ENCODE measurements at regions not wholly inside any gene's neighbourhood (a gene's known extent, or its start where the extent isn't known, plus 50 kb on each side); places are given as distances from the start of the nearest gene placed in this dataset.
A peak's percentile ranks its signal among the peaks of the same experiment; 100 is the strongest.

DNA sequence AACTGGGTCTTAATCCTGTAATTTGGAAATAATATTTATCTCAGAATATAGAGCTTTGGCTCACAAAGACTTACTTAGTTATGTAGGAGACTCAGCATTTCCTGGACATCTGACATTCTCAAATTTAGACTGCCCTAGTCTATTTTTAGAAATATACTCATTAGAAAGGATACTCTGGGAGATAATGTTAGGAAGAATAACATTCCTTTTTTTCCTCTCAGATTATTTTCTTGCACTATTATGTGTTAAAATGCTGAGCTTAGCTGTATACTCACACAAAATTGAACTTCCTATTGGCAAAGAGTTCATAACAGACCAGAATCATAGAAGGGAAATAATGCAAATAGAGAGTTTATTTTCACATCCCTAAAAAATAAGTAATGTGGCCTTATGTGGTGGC lies 1424.9 kb upstream of the PCDH7 start:
- no peak overlapping the region for H3K4me2 ChIP-seq (ENCODE audit: extremely low read depth, insufficient read depth, low read length)
- no peaks in the 10 kb centered on the region for H3K36me3 ChIP-seq (ENCODE audit: control insufficient read depth, insufficient read depth, low read length)
- no peaks in the 10 kb centered on the region for H3K79me2 ChIP-seq (ENCODE audit: control insufficient read depth, insufficient read depth, low read length)
- no peaks in the 10 kb centered on the region for H3K27me3 ChIP-seq (ENCODE audit: control insufficient read depth, insufficient read depth, low read length)
- H4K20me1 ChIP-seq (ENCODE audit: control insufficient read depth, extremely low read depth, insufficient read depth, low read length) = no peaks in the 10 kb centered on the region
- no peak overlapping the region for H3K27ac ChIP-seq (ENCODE audit: insufficient read depth, low read length)
- DNase-seq (ENCODE audit: low read depth in 2 of 2) = no peak
- TF ChIP-seq, protein P1, sequence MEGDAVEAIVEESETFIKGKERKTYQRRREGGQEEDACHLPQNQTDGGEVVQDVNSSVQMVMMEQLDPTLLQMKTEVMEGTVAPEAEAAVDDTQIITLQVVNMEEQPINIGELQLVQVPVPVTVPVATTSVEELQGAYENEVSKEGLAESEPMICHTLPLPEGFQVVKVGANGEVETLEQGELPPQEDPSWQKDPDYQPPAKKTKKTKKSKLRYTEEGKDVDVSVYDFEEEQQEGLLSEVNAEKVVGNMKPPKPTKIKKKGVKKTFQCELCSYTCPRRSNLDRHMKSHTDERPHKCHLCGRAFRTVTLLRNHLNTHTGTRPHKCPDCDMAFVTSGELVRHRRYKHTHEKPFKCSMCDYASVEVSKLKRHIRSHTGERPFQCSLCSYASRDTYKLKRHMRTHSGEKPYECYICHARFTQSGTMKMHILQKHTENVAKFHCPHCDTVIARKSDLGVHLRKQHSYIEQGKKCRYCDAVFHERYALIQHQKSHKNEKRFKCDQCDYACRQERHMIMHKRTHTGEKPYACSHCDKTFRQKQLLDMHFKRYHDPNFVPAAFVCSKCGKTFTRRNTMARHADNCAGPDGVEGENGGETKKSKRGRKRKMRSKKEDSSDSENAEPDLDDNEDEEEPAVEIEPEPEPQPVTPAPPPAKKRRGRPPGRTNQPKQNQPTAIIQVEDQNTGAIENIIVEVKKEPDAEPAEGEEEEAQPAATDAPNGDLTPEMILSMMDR (conservative IDR thresholded peaks at IDR 0.05 in 1 of 2, IDR thresholded peaks at IDR 0.05 in 1 of 2; ENCODE audit: low read depth in 1 of 2, low read length in 2 of 2) = no peak
- no peak for TF ChIP-seq EZH2 (IDR thresholded peaks at IDR 0.05; ENCODE audit: low read length, missing control alignments)
- no peak overlapping the region for H3K4me3 ChIP-seq (replicated peaks in 1 of 4; ENCODE audit: control extremely low read depth in 1 of 4, insufficient read depth in 1 of 4, low read depth in 3 of 4, low read length in 4 of 4)
- H2AFZ ChIP-seq (ENCODE audit: low read length) = no peak overlapping the region
- H3K9me3 ChIP-seq (ENCODE audit: control insufficient read depth, insufficient read depth, low read depth, low read length) = no peaks in the 10 kb centered on the region
- no peak overlapping the region for H3K9ac ChIP-seq (ENCODE audit: insufficient read depth, low read length)
- H3K4me1 ChIP-seq (ENCODE audit: control insufficient read depth, extremely low read depth, insufficient read depth, low read length) = no peaks in the 10 kb centered on the region

DNA sequence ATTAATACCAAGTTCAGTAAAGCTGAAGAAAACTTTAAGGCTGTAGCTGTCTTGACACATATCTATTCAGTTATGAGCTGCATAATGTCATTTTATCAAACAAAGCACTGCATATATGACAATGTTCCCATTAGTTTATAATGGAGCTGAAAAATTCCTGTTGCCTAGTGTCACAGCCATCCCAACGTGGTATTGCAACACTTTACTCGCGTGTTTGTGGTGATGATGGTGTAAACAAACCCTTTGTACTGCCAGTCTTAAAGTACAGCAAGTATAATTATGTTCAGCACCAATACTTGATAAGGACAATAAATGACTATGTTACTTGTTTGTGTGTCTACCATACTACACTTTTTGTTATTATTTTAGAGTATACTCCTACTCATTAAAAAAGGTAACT lies 1415.6 kb upstream of the PCDH7 start:
- no peak overlapping the region for H3K9ac ChIP-seq (ENCODE audit: insufficient read depth, low read length)
- H3K9me3 ChIP-seq (ENCODE audit: control insufficient read depth, insufficient read depth, low read depth, low read length) = no peaks in the 10 kb centered on the region
- no peaks in the 10 kb centered on the region for H3K79me2 ChIP-seq (ENCODE audit: control insufficient read depth, insufficient read depth, low read length)
- H3K4me1 ChIP-seq (ENCODE audit: control insufficient read depth, extremely low read depth, insufficient read depth, low read length) = no peaks in the 10 kb centered on the region
- H3K36me3 ChIP-seq (ENCODE audit: control insufficient read depth, insufficient read depth, low read length) = no peaks in the 10 kb centered on the region
- H3K4me2 ChIP-seq (ENCODE audit: extremely low read depth, insufficient read depth, low read length) = no peak overlapping the region
- no peak overlapping the region for H3K4me3 ChIP-seq (replicated peaks in 1 of 4; ENCODE audit: control extremely low read depth in 1 of 4, insufficient read depth in 1 of 4, low read depth in 3 of 4, low read length in 4 of 4)
- TF ChIP-seq, protein P1 (conservative IDR thresholded peaks at IDR 0.05 in 1 of 2, IDR thresholded peaks at IDR 0.05 in 1 of 2; ENCODE audit: low read depth in 1 of 2, low read length in 2 of 2) = no peak
- no peak for TF ChIP-seq EZH2 (IDR thresholded peaks at IDR 0.05; ENCODE audit: low read length, missing control alignments)
- no peak overlapping the region for H3K27ac ChIP-seq (ENCODE audit: insufficient read depth, low read length)
- peak in 1 of 2 donors; percentile 72 for DNase-seq (ENCODE audit: low read depth in 2 of 2)
- no peak overlapping the region for H2AFZ ChIP-seq (ENCODE audit: low read length)
- H3K27me3 ChIP-seq (ENCODE audit: control insufficient read depth, insufficient read depth, low read length) = no peaks in the 10 kb centered on the region
- no peaks in the 10 kb centered on the region for H4K20me1 ChIP-seq (ENCODE audit: control insufficient read depth, extremely low read depth, insufficient read depth, low read length)

DNA sequence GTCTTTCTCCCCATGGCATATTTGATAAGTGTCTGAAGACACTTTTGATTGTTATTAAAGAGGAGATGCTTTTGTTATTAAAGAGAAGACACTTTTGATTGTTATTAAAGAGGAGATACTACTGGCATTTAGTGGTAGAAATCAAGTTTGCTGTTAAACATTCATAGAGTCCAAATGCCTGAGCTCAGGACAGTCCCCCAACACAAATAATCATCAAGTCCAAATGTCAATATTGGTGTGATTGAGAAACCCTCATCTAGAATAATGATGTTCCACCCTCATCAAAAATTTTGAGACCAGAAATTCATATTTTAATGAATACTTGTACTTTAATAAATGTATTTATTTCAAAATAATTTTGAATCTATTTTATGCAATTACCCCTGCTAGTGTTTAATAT lies 1412.9 kb upstream of the PCDH7 start:
- no peak for DNase-seq (ENCODE audit: low read depth in 2 of 2)
- H3K79me2 ChIP-seq (ENCODE audit: control insufficient read depth, insufficient read depth, low read length) = no peaks in the 10 kb centered on the region
- no peaks in the 10 kb centered on the region for H3K36me3 ChIP-seq (ENCODE audit: control insufficient read depth, insufficient read depth, low read length)
- no peaks in the 10 kb centered on the region for H3K27me3 ChIP-seq (ENCODE audit: control insufficient read depth, insufficient read depth, low read length)
- no peak overlapping the region for H3K4me3 ChIP-seq (replicated peaks in 1 of 4; ENCODE audit: control extremely low read depth in 1 of 4, insufficient read depth in 1 of 4, low read depth in 3 of 4, low read length in 4 of 4)
- no peak overlapping the region for H3K4me2 ChIP-seq (ENCODE audit: extremely low read depth, insufficient read depth, low read length)
- no peak overlapping the region for H3K9ac ChIP-seq (ENCODE audit: insufficient read depth, low read length)
- TF ChIP-seq, protein P1 (conservative IDR thresholded peaks at IDR 0.05 in 1 of 2, IDR thresholded peaks at IDR 0.05 in 1 of 2; ENCODE audit: low read depth in 1 of 2, low read length in 2 of 2) = no peak
- TF ChIP-seq EZH2 (IDR thresholded peaks at IDR 0.05; ENCODE audit: low read length, missing control alignments) = no peak
- no peak overlapping the region for H3K27ac ChIP-seq (ENCODE audit: insufficient read depth, low read length)
- H2AFZ ChIP-seq (ENCODE audit: low read length) = no peak overlapping the region
- H3K4me1 ChIP-seq (ENCODE audit: control insufficient read depth, extremely low read depth, insufficient read depth, low read length) = no peaks in the 10 kb centered on the region
- no peaks in the 10 kb centered on the region for H4K20me1 ChIP-seq (ENCODE audit: control insufficient read depth, extremely low read depth, insufficient read depth, low read length)
- no peaks in the 10 kb centered on the region for H3K9me3 ChIP-seq (ENCODE audit: control insufficient read depth, insufficient read depth, low read depth, low read length)

All from fibroblast of lung (primary cell).